Stimulated activated naive B cell treated with anti-CD40 and anti-IgM and Interleukin-4, amounts not matched to agents 10 μg/mL and 1 μg/mL and 100 μg/mL, for 72 hours (primary cell): ENCODE measurements at regions not wholly inside any gene's neighbourhood (a gene's known extent, or its start where the extent isn't known, plus 50 kb on each side); places are given as distances from the start of the nearest gene placed in this dataset.
"Not testable (repeated sequence)": the region's sequence is repeated elsewhere in the genome, so short reads cannot be mapped to it uniquely, and the experiment has no call there.

Source experiments
- ATAC-seq, 2 donors: fragments of 150-1000 bp; cut with Tn5 transposase; replicated peaks; 2 replicates each; pipeline ENCODE4 v1.10.0; 2021; ENCODE audit warnings: moderate library complexity in 1 of 2
- DNase-seq: peaks from one replicate; pipeline ENCODE4 v3.0.0; 2021
- H3K27ac Mint-ChIP-seq: one replicate; pipeline ENCODE4 v1.8.0; 2022; ENCODE audit warnings: mild to moderate bottlenecking, mixed read lengths
- H3K27me3 Mint-ChIP-seq, 2 donors: one replicate each; pipeline ENCODE4 v1.8.0; 2022; ENCODE audit warnings: mixed read lengths in 2 of 2
- H3K36me3 Mint-ChIP-seq, 2 donors: one replicate each; pipeline ENCODE4 v1.8.0; 2022; ENCODE audit warnings: mixed read lengths in 2 of 2, mild to moderate bottlenecking in 1 of 2
- H3K4me1 Mint-ChIP-seq, 2 donors: one replicate each; pipeline ENCODE4 v1.8.0; 2022; ENCODE audit warnings: mixed read lengths in 2 of 2, mild to moderate bottlenecking in 1 of 2
- H3K4me3 Mint-ChIP-seq, 2 donors: one replicate each; pipeline ENCODE4 v1.8.0; 2022; ENCODE audit warnings: mild to moderate bottlenecking in 2 of 2, mixed read lengths in 2 of 2, moderate library complexity in 1 of 2
- H3K9me3 Mint-ChIP-seq, 2 donors: one replicate each; pipeline ENCODE4 v1.8.0; 2022; ENCODE audit warnings: mixed read lengths in 2 of 2, mild to moderate bottlenecking in 1 of 2

DNA sequence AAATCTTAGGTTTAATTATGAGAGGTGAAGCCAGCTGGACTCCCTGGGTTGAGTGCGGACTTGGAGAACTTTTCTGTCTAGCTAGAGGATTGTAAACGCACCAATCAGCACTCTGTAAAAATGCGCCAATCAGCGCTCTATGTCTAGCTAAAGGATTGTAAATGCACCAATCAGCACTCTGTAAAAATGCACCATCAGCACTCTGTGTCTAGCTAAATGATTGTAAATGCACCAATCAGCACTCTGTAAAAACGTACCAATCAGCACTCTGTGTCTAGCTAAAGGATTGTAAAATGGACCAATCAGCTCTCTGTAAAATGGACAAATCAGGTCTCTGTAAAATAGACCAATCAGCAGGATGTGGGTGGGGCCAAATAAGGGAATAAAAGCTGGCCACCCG, 345.1 kb upstream of the POT1 start:
- not testable (repeated sequence) for H3K4me1 Mint-ChIP-seq, H3K4me3 Mint-ChIP-seq, H3K27ac Mint-ChIP-seq, H3K27me3 Mint-ChIP-seq, ATAC-seq, DNase-seq, H3K36me3 Mint-ChIP-seq
- peaks cover 5 to 16% of the 10 kb centered on the region in 2 donors for H3K9me3 Mint-ChIP-seq

- not testable (repeated sequence) for ATAC-seq, H3K27ac Mint-ChIP-seq, H3K4me1 Mint-ChIP-seq, H3K36me3 Mint-ChIP-seq, H3K4me3 Mint-ChIP-seq, DNase-seq, H3K27me3 Mint-ChIP-seq
- H3K9me3 Mint-ChIP-seq: peaks cover 7 to 13% of the 10 kb centered on the region in 2 donors
Measured at GRCh38 chr7:125264174-125264856, 334.7 kb upstream of the POT1 start.

- not testable (repeated sequence) for ATAC-seq, H3K4me1 Mint-ChIP-seq
Measured at GRCh38 chr7:125258876-125259417, 329.3 kb upstream of the POT1 start.

GRCh38 chr7:125257617-125258016, 328.0 kb upstream of the POT1 start:
- H3K27me3 Mint-ChIP-seq: no peaks in the 10 kb centered on the region
- H3K9me3 Mint-ChIP-seq: peaks cover 2 to 7% of the 10 kb centered on the region in 2 donors
- ATAC-seq: no peak
- no peaks in the 10 kb centered on the region for H3K36me3 Mint-ChIP-seq
- no peak overlapping the region for H3K27ac Mint-ChIP-seq
- H3K4me3 Mint-ChIP-seq: no peak overlapping the region
- no peak for DNase-seq
- no peaks in the 10 kb centered on the region for H3K4me1 Mint-ChIP-seq

More at GRCh38 chr7:125258876-125259417, 329.3 kb upstream of the POT1 start:
- DNase-seq, H3K36me3 Mint-ChIP-seq, H3K27ac Mint-ChIP-seq, H3K27me3 Mint-ChIP-seq, H3K4me3 Mint-ChIP-seq: not testable (repeated sequence)
- peaks cover 5 to 11% of the 10 kb centered on the region in 2 donors for H3K9me3 Mint-ChIP-seq

DNA sequence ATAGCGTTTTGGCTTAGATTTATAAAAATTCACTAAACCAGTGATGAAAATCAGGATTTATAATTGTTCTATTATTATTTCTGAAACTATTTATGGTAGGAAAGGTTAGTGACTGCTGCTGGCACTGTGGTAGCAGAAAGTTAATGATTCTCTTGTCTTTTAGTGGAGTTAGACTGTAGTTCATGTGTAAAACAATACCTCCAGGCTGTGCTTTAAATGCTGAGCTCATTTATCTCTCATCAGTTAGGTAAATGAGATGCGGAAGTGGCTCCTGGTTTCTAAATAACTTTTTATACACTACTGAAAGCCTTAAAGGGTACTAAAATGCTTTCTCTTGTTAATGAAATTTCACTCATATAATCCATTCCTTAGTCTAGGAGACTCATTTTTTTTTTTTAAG, 326.8 kb upstream of the POT1 start:
- no peaks in the 10 kb centered on the region for H3K36me3 Mint-ChIP-seq
- ATAC-seq: no peak
- H3K27me3 Mint-ChIP-seq: no peaks in the 10 kb centered on the region
- no peak overlapping the region for H3K4me3 Mint-ChIP-seq
- DNase-seq: no peak
- H3K9me3 Mint-ChIP-seq: peaks cover 0 to 5% of the 10 kb centered on the region in 2 donors
- no peak overlapping the region for H3K27ac Mint-ChIP-seq
- H3K4me1 Mint-ChIP-seq: no peaks in the 10 kb centered on the region

GRCh38 chr7:125255810-125256209, 326.2 kb upstream of the POT1 start:
- DNase-seq (no peak), ATAC-seq (no peak)
- H3K27me3 Mint-ChIP-seq: no peaks in the 10 kb centered on the region
- no peak overlapping the region for H3K4me3 Mint-ChIP-seq
- no peaks in the 10 kb centered on the region for H3K36me3 Mint-ChIP-seq
- H3K9me3 Mint-ChIP-seq: no peaks in the 10 kb centered on the region
- no peaks in the 10 kb centered on the region for H3K4me1 Mint-ChIP-seq
- H3K27ac Mint-ChIP-seq: no peak overlapping the region

GRCh38 chr7:125254566-125254965, 324.9 kb upstream of the POT1 start:
- no peak for ATAC-seq
- no peak overlapping the region for H3K4me3 Mint-ChIP-seq

GRCh38 chr7:125253452-125254190, 324.0 kb upstream of the POT1 start:
- no peaks in the 10 kb centered on the region for H3K36me3 Mint-ChIP-seq
- H3K4me1 Mint-ChIP-seq: no peaks in the 10 kb centered on the region
- no peaks in the 10 kb centered on the region for H3K27me3 Mint-ChIP-seq
- H3K9me3 Mint-ChIP-seq: no peaks in the 10 kb centered on the region
- no peak overlapping the region for H3K4me3 Mint-ChIP-seq
- DNase-seq: no peak
- ATAC-seq: no peak
- H3K27ac Mint-ChIP-seq: no peak overlapping the region

More at GRCh38 chr7:125254566-125254965, 324.9 kb upstream of the POT1 start:
- no peaks in the 10 kb centered on the region for H3K9me3 Mint-ChIP-seq
- no peaks in the 10 kb centered on the region for H3K27me3 Mint-ChIP-seq
- H3K4me1 Mint-ChIP-seq: no peaks in the 10 kb centered on the region
- no peak overlapping the region for H3K27ac Mint-ChIP-seq
- H3K36me3 Mint-ChIP-seq: no peaks in the 10 kb centered on the region
- no peak for DNase-seq

- H3K4me1 Mint-ChIP-seq: no peaks in the 10 kb centered on the region
- H3K36me3 Mint-ChIP-seq: no peaks in the 10 kb centered on the region
Measured at GRCh38 chr7:125247514-125248098, 318.0 kb upstream of the POT1 start.

GRCh38 chr7:125246706-125247105, 317.1 kb upstream of the POT1 start:
- no peaks in the 10 kb centered on the region for H3K36me3 Mint-ChIP-seq
- no peaks in the 10 kb centered on the region for H3K9me3 Mint-ChIP-seq
- ATAC-seq (no peak), DNase-seq (no peak)
- H3K4me1 Mint-ChIP-seq: no peaks in the 10 kb centered on the region
- H3K27ac Mint-ChIP-seq: no peak overlapping the region
- no peaks in the 10 kb centered on the region for H3K27me3 Mint-ChIP-seq
- H3K4me3 Mint-ChIP-seq: no peak overlapping the region

More at GRCh38 chr7:125247514-125248098, 318.0 kb upstream of the POT1 start:
- no peak for DNase-seq
- no peak for ATAC-seq
- H3K27ac Mint-ChIP-seq: no peak overlapping the region
- no peaks in the 10 kb centered on the region for H3K9me3 Mint-ChIP-seq
- no peaks in the 10 kb centered on the region for H3K27me3 Mint-ChIP-seq
- H3K4me3 Mint-ChIP-seq: no peak overlapping the region

GRCh38 chr7:125241548-125241947, 311.9 kb upstream of the POT1 start:
- no peaks in the 10 kb centered on the region for H3K4me1 Mint-ChIP-seq
- no peaks in the 10 kb centered on the region for H3K9me3 Mint-ChIP-seq
- no peak overlapping the region for H3K27ac Mint-ChIP-seq
- H3K27me3 Mint-ChIP-seq: no peaks in the 10 kb centered on the region
- DNase-seq (no peak), ATAC-seq (no peak)
- H3K4me3 Mint-ChIP-seq: no peak overlapping the region
- no peaks in the 10 kb centered on the region for H3K36me3 Mint-ChIP-seq

DNA sequence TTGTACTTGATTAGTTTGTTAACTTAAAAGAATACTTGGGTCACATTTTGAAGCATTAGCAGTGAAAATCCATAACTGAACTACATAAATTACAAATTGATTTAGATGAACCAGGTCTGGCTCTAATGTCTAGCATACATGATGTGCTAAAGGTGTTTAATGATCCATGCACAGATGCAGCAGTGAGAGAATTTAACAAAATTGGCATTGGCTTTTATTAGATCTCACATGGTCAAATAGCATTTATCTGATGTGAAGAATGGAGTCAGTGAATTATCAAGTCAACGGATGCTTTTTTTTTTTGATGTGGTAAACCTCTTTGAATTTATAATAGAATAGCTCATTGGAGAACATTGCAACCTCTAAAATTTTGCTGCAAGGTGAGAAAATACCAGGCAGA, 293.0 kb upstream of the POT1 start:
- no peaks in the 10 kb centered on the region for H3K4me1 Mint-ChIP-seq
- no peak for DNase-seq
- no peak for ATAC-seq
- no peaks in the 10 kb centered on the region for H3K36me3 Mint-ChIP-seq
- H3K4me3 Mint-ChIP-seq: no peak overlapping the region
- peaks cover 4 to 11% of the 10 kb centered on the region in 2 donors for H3K9me3 Mint-ChIP-seq
- H3K27me3 Mint-ChIP-seq: no peaks in the 10 kb centered on the region
- H3K27ac Mint-ChIP-seq: no peak overlapping the region

DNA sequence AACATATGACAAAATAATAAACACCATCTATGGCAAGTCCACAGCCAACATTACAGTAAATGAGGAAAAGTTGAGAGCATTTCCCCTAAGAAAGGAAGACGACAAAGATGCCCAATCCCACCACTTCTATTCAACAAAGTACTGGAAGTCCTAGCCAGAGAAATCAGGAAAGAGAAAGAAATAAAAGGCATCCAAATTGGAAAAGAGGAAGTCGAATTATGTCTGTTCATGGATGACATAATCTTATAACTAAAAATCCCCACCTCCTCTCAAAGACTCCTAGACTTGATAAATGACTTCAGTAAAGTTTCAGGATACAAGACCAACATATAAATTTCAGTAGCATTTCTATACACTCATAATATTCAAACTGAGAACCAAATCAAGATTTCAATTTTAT, 288.5 kb upstream of the POT1 start:
- Mint-ChIP-seq H3K9me3 (peaks cover 9 to 11% of the 10 kb centered on the region in 2 donors), H3K27me3 (no peaks in the 10 kb centered on the region), H3K4me1 (no peaks in the 10 kb centered on the region), H3K36me3 (no peaks in the 10 kb centered on the region), H3K4me3 (no peak overlapping the region), H3K27ac (no peak overlapping the region)
- ATAC-seq (no peak), DNase-seq (no peak)

GRCh38 chr7:125201002-125201401, 271.4 kb upstream of the POT1 start:
- H3K4me1 Mint-ChIP-seq: no peaks in the 10 kb centered on the region
- H3K27me3 Mint-ChIP-seq: no peaks in the 10 kb centered on the region
- DNase-seq: no peak
- no peak for ATAC-seq
- no peaks in the 10 kb centered on the region for H3K9me3 Mint-ChIP-seq
- no peak overlapping the region for H3K4me3 Mint-ChIP-seq
- H3K36me3 Mint-ChIP-seq: no peaks in the 10 kb centered on the region
- H3K27ac Mint-ChIP-seq: no peak overlapping the region
